ENCODE measurements at regions not wholly inside any gene's neighbourhood (a gene's known extent, or its start where the extent isn't known, plus 50 kb on each side); places are given as distances from the start of the nearest gene placed in this dataset.

DNA sequence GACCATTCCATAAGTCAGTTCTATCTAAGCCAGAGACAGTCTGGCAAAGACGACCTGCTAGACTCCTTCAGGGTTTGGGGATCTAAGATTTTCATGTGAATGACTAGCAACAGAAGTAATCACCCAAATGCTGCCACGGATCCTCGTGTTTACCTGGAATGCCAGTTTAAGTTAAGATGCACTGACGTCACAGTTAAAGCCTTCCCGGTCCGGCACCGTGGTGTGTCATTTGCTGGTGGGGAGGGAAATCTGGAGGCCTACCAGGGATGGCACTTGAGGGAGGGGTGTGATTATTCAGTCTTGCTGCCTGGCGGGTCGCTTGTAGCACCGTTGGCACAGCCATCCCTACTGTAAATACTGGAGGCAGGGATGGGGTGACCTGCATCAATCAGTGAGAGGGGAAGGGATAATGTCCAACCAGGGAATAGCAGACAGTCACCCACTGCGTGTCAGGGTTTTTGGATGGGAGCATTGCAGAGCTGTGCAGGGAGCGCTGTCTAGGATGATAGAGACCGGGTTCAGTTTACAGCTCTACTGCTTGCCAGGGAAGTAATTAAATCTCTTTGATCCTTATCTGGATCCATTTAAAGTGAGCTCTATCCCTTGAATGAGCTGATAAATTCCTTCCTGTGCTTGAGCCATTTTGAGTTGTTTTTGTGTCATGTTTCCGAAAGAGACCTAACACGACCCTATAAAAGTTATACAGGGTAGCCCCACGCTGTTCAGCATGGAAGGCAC, 764.7 kb upstream of the EEF2KMT start:
- TF ChIP-seq POLR2AphosphoS5 (IDR thresholded peaks at IDR 0.05; ENCODE audit: low read depth, low read length) = no peak
- no peak for TF ChIP-seq SIN3A (IDR thresholded peaks at IDR 0.05; ENCODE audit: borderline replicate concordance, insufficient read depth, low read length)
- TF ChIP-seq REST (IDR thresholded peaks at IDR 0.05; ENCODE audit: insufficient read depth in 1 of 2, low read depth in 2 of 2, low read length in 2 of 2) = no peak
- TF ChIP-seq TAF1 (IDR thresholded peaks at IDR 0.05; ENCODE audit: borderline replicate concordance, insufficient read depth, low read length) = no peak
